A549 (cell line): ENCODE measurements at regions not wholly inside any gene's neighbourhood (a gene's known extent, or its start where the extent isn't known, plus 50 kb on each side); places are given as distances from the start of the nearest gene placed in this dataset.

ENCODE experiments used
- ATAC-seq, 2 experiments: fragments of 200-7000 bp in 1 of 2; fragments of >200 bp in 1 of 2; cut with Nextera tagmentation in 1 of 2; cut with Tn5 transposase in 1 of 2; 3 replicates each; pipeline versions ENCODE4 v1.8.0 to v1.9.1; 2018 to 2020; ENCODE audit warnings: mild to moderate bottlenecking in 1 of 2, moderate library complexity in 1 of 2
- CTCF ChIA-PET: fragments of 300-600 bp; sonication (Branson Sonifier 250); formaldehyde crosslinking; extraction: SDS; loops from one replicate; lab custom pipeline; 2021; ENCODE audit warnings: antibody characterized with exemption, inconsistent platforms; lab: Yijun Ruan, JAX
- POLR2A ChIA-PET: fragments of 350-600 bp; formaldehyde crosslinking; extraction: SDS; loops from one replicate; lab custom pipeline; 2021; ENCODE audit warnings: antibody characterized with exemption, inconsistent platforms; lab: Yijun Ruan, JAX
- DNase-seq, 2 experiments: peaks; one replicate each; pipeline versions ENCODE4 v3.0.0 to v3.0.0-alpha.2; 2011 to 2016; ENCODE audit warnings: low read depth in 1 of 2, low spot score in 1 of 2
- FAIRE-seq: peaks from 2 replicates; lab custom pipeline; 2011; peaks lifted over from hg19 to GRCh38; lab: Jason Lieb, UNC
- H3K27ac ChIP-seq, 2 experiments: fragments of >200 bp; sonication (Bioruptor Twin); formaldehyde crosslinking; 3 replicates each; pipeline ENCODE4 v1.5.1; 2016 to 2017
- H3K4me1 ChIP-seq: fragments of >200 bp; sonication (Bioruptor Twin); formaldehyde crosslinking; 3 replicates; pipeline ENCODE4 v1.6.1; 2016
- H3K4me2 ChIP-seq: fragments of >200 bp; sonication (Bioruptor Twin); formaldehyde crosslinking; 3 replicates; pipeline ENCODE4 v1.6.1; 2016
- H3K4me3 ChIP-seq: fragments of >200 bp; sonication (Bioruptor Twin); formaldehyde crosslinking; 3 replicates; pipeline ENCODE4 v1.5.1; 2016
- H3K9me3 ChIP-seq: fragments of >200 bp; sonication (Bioruptor Twin); formaldehyde crosslinking; 3 replicates; pipeline ENCODE4 v1.6.1; 2016
- CBX8 ChIP-seq: fragments of 200-600 bp; sonication (generic); IDR thresholded peaks from 2 replicates; pipeline ENCODE4 v1.6.1; 2016
- CEBPB ChIP-seq, 2 experiments: fragments of >200 bp in 1 of 2; sonication (Bioruptor Twin) in 1 of 2; formaldehyde crosslinking in 1 of 2; IDR thresholded peaks; 2 replicates each; pipeline ENCODE4 v1.6.1; 2012 to 2016
- CHD4 ChIP-seq: fragments of 200-600 bp; sonication (generic); IDR thresholded peaks from 2 replicates; pipeline ENCODE4 v1.6.1; 2016; ENCODE audit warnings: antibody characterized with exemption, mild to moderate bottlenecking, borderline replicate concordance
- EP300 ChIP-seq, 2 experiments: fragments of >200 bp; sonication (Bioruptor Twin); formaldehyde crosslinking; IDR thresholded peaks; 2 replicates in 1 of 2; 3 replicates in 1 of 2; pipeline ENCODE4 v1.6.1; 2016 to 2017
- ESRRA ChIP-seq: fragments of 150-350 bp; IDR thresholded peaks from 2 replicates; pipeline ENCODE4 v1.6.1; 2014; ENCODE audit warnings: mild to moderate bottlenecking, low read length, borderline replicate concordance
- FOSB ChIP-seq: fragments of 250-450 bp; sonication (Bioruptor Pico); IDR thresholded peaks from 2 replicates; pipeline ENCODE4 v1.5.0; 2020; ENCODE audit warnings: mild to moderate bottlenecking, moderate library complexity
- GATA3 ChIP-seq: IDR thresholded peaks from 2 replicates; pipeline ENCODE4 v1.6.1; 2012; ENCODE audit warnings: borderline replicate concordance
- HOXB13 ChIP-seq: fragments of 250-450 bp; sonication (Bioruptor Pico); IDR thresholded peaks from 2 replicates; pipeline ENCODE4 v1.5.0; 2020; ENCODE audit warnings: low read depth, mild to moderate bottlenecking, moderate library complexity
- HOXB5 ChIP-seq: fragments of 250-450 bp; sonication (Bioruptor Pico); IDR thresholded peaks from 2 replicates; pipeline ENCODE4 v1.5.0; 2020; ENCODE audit warnings: mild to moderate bottlenecking, moderate library complexity
- JUN ChIP-seq, 2 experiments: fragments of >200 bp; sonication (Bioruptor Twin); formaldehyde crosslinking; IDR thresholded peaks; 2 replicates in 1 of 2; 3 replicates in 1 of 2; pipeline ENCODE4 v1.6.1; 2016 to 2017
- JUNB ChIP-seq: fragments of >200 bp; sonication (Bioruptor Twin); formaldehyde crosslinking; IDR thresholded peaks from 2 replicates; pipeline ENCODE4 v1.6.1; 2016
- KDM5A ChIP-seq: fragments of 200-600 bp; sonication (generic); IDR thresholded peaks from 2 replicates; pipeline ENCODE4 v1.6.1; 2016; ENCODE audit warnings: antibody characterized with exemption, mild to moderate bottlenecking
- MYC ChIP-seq: IDR thresholded peaks from 2 replicates; pipeline ENCODE4 v1.6.1; 2012; ENCODE audit warnings: mild to moderate bottlenecking, inconsistent platforms, low read length, improper control_type of control experiment, borderline replicate concordance
- NR3C1 ChIP-seq: fragments of >200 bp; sonication (Bioruptor Twin); formaldehyde crosslinking; IDR thresholded peaks from 3 replicates; pipeline ENCODE4 v1.6.1; 2017
- POLR2A ChIP-seq: IDR thresholded peaks from 2 replicates; pipeline ENCODE4 v1.6.1; 2012; ENCODE audit warnings: mild to moderate bottlenecking, low read length
- POLR2AphosphoS2 ChIP-seq: conservative IDR thresholded peaks from 2 replicates; pipeline ENCODE4 v1.6.1; 2012; ENCODE audit warnings: low read length, improper control_type of control experiment, inconsistent platforms
- RCOR1 ChIP-seq: fragments of 150-350 bp; IDR thresholded peaks from 2 replicates; pipeline ENCODE4 v1.6.1; 2014; ENCODE audit warnings: antibody characterized with exemption, low read length, low read depth
- RNF2 ChIP-seq: fragments of 200-600 bp; sonication (generic); IDR thresholded peaks from 2 replicates; pipeline ENCODE4 v1.6.1; 2016; ENCODE audit warnings: low read depth, mild to moderate bottlenecking, antibody characterized with exemption, moderate library complexity, borderline replicate concordance
- TFCP2L1 ChIP-seq: fragments of 250-450 bp; sonication (Bioruptor Pico); IDR thresholded peaks from 2 replicates; pipeline ENCODE4 v1.5.0; 2021; ENCODE audit warnings: mild to moderate bottlenecking
- TP53 ChIP-seq: fragments of 250-450 bp; sonication (Bioruptor Pico); IDR thresholded peaks from 2 replicates; pipeline ENCODE4 v1.5.0; 2021; ENCODE audit warnings: mild to moderate bottlenecking, moderate library complexity
- ZNF302 ChIP-seq: fragments of 250-450 bp; sonication (Bioruptor Pico); IDR thresholded peaks from 2 replicates; pipeline ENCODE4 v1.9.0; 2021; ENCODE audit warnings: inconsistent platforms, mild to moderate bottlenecking, moderate library complexity
- ZSCAN20 ChIP-seq: fragments of 250-450 bp; sonication (Bioruptor Pico); IDR thresholded peaks from 2 replicates; pipeline ENCODE4 v1.8.0; 2022; ENCODE audit warnings: mild to moderate bottlenecking, moderate library complexity
- WGBS: methylation state at CpG from one replicate; pipeline ENCODE4 v1.1.6; 2017; ENCODE audit errors: missing lambda C conversion rate; 5-methylcytosine and 5-hydroxymethylcytosine counted together
- TF ChIP-seq, protein P1 (sequence below): fragments of >200 bp; sonication (Bioruptor Twin); formaldehyde crosslinking; IDR thresholded peaks from 3 replicates; pipeline ENCODE4 v1.5.1; 2016
- TF ChIP-seq, protein P2 (sequence below): fragments of 200-600 bp; sonication (generic); IDR thresholded peaks from 2 replicates; pipeline ENCODE4 v1.6.1; 2016; ENCODE audit warnings: antibody characterized with exemption, mild to moderate bottlenecking, moderate library complexity
- TF ChIP-seq, protein P3 (sequence below): fragments of 450-650 bp; IDR thresholded peaks from 2 replicates; pipeline ENCODE4 v1.6.1; 2014; ENCODE audit warnings: antibody characterized with exemption
- TF ChIP-seq, protein P4 (sequence below): IDR thresholded peaks from 2 replicates; pipeline ENCODE4 v1.6.1; 2012

DNA sequence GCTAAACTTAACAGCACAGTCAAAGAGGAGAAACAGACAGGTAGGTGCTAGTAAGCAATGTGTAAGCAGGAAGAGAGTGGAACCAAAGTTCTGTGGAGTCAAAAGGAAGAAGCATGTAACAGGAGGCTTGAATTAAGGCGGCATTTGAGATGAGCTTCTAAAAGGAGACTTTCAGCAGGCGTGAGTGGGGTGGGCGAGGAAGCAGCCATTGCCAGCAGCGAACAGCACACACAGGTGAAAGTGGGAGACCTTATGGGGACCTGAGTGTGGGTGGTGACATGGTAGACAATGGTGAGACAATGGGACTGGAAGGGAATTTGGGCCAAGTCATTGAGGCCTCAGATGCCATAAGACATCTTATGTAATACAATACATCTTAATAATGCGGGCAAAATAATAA lies 195.0 kb downstream of the PAX1 start:
- WGBS = 18% methylated on average over 5 of the region's 5 CpGs
- ATAC-seq = no peak
- POLR2A ChIA-PET = no interaction called here
- no peak for TF ChIP-seq POLR2A
- TF ChIP-seq JUNB = no peak
- TF ChIP-seq EP300 (IDR thresholded peaks at IDR 0.05) = no peak
- TF ChIP-seq, all 56 proteins: peak for 0
- no peaks in the 10 kb centered on the region for H3K9me3 ChIP-seq
- no peaks in the 10 kb centered on the region for H3K4me1 ChIP-seq
- H3K4me2 ChIP-seq = no peak overlapping the region
- FAIRE-seq (no peak), DNase-seq (no peak)
- H3K4me3 ChIP-seq = no peak overlapping the region
- no peak overlapping the region for H3K27ac ChIP-seq
- CTCF ChIA-PET = interaction anchor here (1.6 kb wide), 1 partner anchor 36 kb away, joined by 3 read pairs; no protein-coding TSS in a partner anchor

DNA sequence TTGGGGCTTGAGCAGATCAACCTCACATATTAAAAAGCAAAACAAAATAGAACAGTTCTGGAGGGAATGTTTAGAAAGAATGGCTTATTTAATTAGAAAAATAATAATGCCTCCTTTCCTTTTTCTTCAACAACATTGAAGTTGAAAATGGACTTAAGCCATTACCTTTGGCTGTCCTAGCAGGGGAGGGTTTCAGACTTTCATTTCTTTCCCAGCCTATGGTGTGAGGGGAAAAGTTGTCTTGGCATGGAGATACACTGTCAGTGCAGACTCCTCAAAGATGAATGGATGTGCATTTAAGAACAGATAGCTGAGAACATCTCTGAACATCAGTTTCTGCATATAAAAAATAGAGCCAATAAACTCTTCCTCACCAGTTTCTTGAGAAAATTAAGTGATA lies 169.5 kb downstream of the PAX1 start:
- H3K9me3 ChIP-seq = no peaks in the 10 kb centered on the region
- CTCF ChIA-PET = no interaction called here
- DNase-seq = no peak
- H3K4me1 ChIP-seq = no peaks in the 10 kb centered on the region
- POLR2A ChIA-PET = no interaction called here
- ATAC-seq = no peak
- no peak overlapping the region for H3K27ac ChIP-seq
- no peak overlapping the region for H3K4me3 ChIP-seq
- no peak for TF ChIP-seq FOSB (CRISPR knock-in tag)
- TF ChIP-seq, protein P1, sequence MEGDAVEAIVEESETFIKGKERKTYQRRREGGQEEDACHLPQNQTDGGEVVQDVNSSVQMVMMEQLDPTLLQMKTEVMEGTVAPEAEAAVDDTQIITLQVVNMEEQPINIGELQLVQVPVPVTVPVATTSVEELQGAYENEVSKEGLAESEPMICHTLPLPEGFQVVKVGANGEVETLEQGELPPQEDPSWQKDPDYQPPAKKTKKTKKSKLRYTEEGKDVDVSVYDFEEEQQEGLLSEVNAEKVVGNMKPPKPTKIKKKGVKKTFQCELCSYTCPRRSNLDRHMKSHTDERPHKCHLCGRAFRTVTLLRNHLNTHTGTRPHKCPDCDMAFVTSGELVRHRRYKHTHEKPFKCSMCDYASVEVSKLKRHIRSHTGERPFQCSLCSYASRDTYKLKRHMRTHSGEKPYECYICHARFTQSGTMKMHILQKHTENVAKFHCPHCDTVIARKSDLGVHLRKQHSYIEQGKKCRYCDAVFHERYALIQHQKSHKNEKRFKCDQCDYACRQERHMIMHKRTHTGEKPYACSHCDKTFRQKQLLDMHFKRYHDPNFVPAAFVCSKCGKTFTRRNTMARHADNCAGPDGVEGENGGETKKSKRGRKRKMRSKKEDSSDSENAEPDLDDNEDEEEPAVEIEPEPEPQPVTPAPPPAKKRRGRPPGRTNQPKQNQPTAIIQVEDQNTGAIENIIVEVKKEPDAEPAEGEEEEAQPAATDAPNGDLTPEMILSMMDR = no peak
- TF ChIP-seq TFCP2L1 (CRISPR knock-in tag) = no peak
- no peak for TF ChIP-seq GATA3
- no peak for TF ChIP-seq CEBPB (IDR thresholded peaks at IDR 0.05)
- no peak for TF ChIP-seq POLR2AphosphoS2
- TF ChIP-seq ESRRA = no peak
- TF ChIP-seq POLR2A = no peak
- no peak for TF ChIP-seq JUNB
- TF ChIP-seq KDM5A = no peak
- TF ChIP-seq TP53 (CRISPR knock-in tag) = no peak
- TF ChIP-seq HOXB5 (CRISPR knock-in tag) = no peak
- TF ChIP-seq ZSCAN20 (CRISPR knock-in tag) = no peak
- no peak overlapping the region for H3K4me2 ChIP-seq
- FAIRE-seq = no peak

DNA sequence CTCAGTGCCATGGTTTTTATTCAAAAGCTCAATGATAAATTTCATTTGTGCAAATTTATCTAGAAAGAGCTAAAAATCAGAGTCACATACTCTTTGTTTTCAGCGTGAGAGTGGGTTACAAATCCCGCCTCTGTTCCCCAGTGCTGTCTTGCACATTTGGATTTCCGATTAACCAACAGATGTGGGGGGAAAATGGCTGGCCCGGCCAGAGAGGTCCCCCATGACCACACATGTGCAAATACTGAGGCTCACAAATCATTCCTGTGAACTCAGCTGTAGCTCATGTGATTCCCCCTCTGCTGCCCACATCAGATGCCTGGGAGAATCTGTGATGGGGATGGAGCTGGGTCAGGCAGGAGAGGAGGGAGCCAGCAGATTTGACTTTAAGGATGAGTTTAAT lies 168.7 kb downstream of the PAX1 start:
- no peak for DNase-seq
- 2% methylated on average over 4 of the region's 4 CpGs for WGBS

DNA sequence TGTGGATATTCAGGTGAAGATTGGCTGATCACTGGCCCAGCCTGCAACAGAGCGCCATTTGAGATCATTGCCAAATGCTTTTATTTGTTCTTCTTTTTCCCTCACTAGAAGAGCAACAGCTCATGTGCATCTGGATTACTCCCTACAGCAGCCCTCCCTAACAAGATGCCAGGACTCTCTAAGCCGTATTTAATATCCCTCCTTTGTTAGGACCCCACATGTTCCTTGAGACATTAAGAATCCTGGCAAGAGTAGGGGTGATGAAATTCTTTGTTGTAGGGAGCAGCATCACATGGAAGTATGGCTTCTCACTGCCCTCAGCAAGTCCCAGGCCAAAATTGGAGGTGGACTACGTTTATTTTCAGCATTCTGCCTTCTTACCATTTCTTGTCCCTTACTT lies 167.8 kb downstream of the PAX1 start:
- H3K27ac ChIP-seq = no peak overlapping the region
- no peak overlapping the region for H3K4me3 ChIP-seq
- POLR2A ChIA-PET = no interaction called here
- DNase-seq = no peak
- TF ChIP-seq, protein P2, sequence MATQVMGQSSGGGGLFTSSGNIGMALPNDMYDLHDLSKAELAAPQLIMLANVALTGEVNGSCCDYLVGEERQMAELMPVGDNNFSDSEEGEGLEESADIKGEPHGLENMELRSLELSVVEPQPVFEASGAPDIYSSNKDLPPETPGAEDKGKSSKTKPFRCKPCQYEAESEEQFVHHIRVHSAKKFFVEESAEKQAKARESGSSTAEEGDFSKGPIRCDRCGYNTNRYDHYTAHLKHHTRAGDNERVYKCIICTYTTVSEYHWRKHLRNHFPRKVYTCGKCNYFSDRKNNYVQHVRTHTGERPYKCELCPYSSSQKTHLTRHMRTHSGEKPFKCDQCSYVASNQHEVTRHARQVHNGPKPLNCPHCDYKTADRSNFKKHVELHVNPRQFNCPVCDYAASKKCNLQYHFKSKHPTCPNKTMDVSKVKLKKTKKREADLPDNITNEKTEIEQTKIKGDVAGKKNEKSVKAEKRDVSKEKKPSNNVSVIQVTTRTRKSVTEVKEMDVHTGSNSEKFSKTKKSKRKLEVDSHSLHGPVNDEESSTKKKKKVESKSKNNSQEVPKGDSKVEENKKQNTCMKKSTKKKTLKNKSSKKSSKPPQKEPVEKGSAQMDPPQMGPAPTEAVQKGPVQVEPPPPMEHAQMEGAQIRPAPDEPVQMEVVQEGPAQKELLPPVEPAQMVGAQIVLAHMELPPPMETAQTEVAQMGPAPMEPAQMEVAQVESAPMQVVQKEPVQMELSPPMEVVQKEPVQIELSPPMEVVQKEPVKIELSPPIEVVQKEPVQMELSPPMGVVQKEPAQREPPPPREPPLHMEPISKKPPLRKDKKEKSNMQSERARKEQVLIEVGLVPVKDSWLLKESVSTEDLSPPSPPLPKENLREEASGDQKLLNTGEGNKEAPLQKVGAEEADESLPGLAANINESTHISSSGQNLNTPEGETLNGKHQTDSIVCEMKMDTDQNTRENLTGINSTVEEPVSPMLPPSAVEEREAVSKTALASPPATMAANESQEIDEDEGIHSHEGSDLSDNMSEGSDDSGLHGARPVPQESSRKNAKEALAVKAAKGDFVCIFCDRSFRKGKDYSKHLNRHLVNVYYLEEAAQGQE = no peak
- TF ChIP-seq POLR2AphosphoS2 (no peak), HOXB5 (CRISPR knock-in tag) (no peak), HOXB13 (no peak), RCOR1 (no peak)
- ATAC-seq = no peak
- no peak for FAIRE-seq
- no peak overlapping the region for H3K4me2 ChIP-seq
- no peaks in the 10 kb centered on the region for H3K4me1 ChIP-seq
- no peaks in the 10 kb centered on the region for H3K9me3 ChIP-seq
- 1% methylated on average over 3 of the region's 3 CpGs for WGBS
- CTCF ChIA-PET = interaction anchor here (1.0 kb wide), 1 partner anchor 154 kb away, joined by 3 read pairs; no protein-coding TSS in a partner anchor

More for the DNA sequence above, 168.7 kb downstream of the PAX1 start:
- no peaks in the 10 kb centered on the region for H3K9me3 ChIP-seq
- CTCF ChIA-PET = no interaction called here
- POLR2A ChIA-PET = no interaction called here
- no peak for ATAC-seq
- TF ChIP-seq CHD4 = no peak
- TF ChIP-seq, protein P3, sequence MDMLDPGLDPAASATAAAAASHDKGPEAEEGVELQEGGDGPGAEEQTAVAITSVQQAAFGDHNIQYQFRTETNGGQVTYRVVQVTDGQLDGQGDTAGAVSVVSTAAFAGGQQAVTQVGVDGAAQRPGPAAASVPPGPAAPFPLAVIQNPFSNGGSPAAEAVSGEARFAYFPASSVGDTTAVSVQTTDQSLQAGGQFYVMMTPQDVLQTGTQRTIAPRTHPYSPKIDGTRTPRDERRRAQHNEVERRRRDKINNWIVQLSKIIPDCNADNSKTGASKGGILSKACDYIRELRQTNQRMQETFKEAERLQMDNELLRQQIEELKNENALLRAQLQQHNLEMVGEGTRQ = no peak
- TF ChIP-seq MYC = no peak
- no peak for TF ChIP-seq ZNF302 (CRISPR knock-in tag)
- TF ChIP-seq NR3C1 = no peak
- TF ChIP-seq CBX8 = no peak
- no peak for TF ChIP-seq FOSB (CRISPR knock-in tag)
- no peak for TF ChIP-seq JUNB
- no peak for TF ChIP-seq JUN (IDR thresholded peaks at IDR 0.05)
- TF ChIP-seq RNF2 = no peak
- TF ChIP-seq, protein P4, sequence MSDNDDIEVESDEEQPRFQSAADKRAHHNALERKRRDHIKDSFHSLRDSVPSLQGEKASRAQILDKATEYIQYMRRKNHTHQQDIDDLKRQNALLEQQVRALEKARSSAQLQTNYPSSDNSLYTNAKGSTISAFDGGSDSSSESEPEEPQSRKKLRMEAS = no peak
- H3K4me3 ChIP-seq = no peak overlapping the region
- H3K27ac ChIP-seq = no peak overlapping the region
- no peak for FAIRE-seq
- H3K4me1 ChIP-seq = no peaks in the 10 kb centered on the region
- no peak overlapping the region for H3K4me2 ChIP-seq
